MCF 10A (cell line): ENCODE measurements at regions not wholly inside any gene's neighbourhood (a gene's known extent, or its start where the extent isn't known, plus 50 kb on each side); places are given as distances from the start of the nearest gene placed in this dataset.

Experiments
- BruUV-seq: library from RNA; stranded (reverse); fragments of 400-500 nt; replicated peaks from 2 replicates; lab custom pipeline; 2021; lab: Mats Ljungman, UMichigan
- CTCF ChIA-PET: fragments of 300-600 bp; sonication (Branson Sonifier 250); formaldehyde crosslinking; extraction: SDS; loops from one replicate; lab custom pipeline; 2021; ENCODE audit warnings: antibody characterized with exemption, inconsistent platforms; lab: Yijun Ruan, JAX
- POLR2A ChIA-PET: fragments of 300-600, 350-650 bp; sonication (Branson Sonifier 250); formaldehyde crosslinking; extraction: SDS; loops from one replicate; lab custom pipeline; 2020; ENCODE audit warnings: antibody characterized with exemption, inconsistent platforms; lab: Yijun Ruan, JAX
- DNase-seq: peaks from one replicate; pipeline ENCODE4 v3.0.0-alpha.2; 2018; ENCODE audit not compliant: unreplicated experiment
- H3K27ac Mint-ChIP-seq: one replicate; pipeline ENCODE4 v1.8.0; 2022; ENCODE audit warnings: mild to moderate bottlenecking, low read depth, mixed read lengths; ENCODE audit not compliant: unreplicated experiment
- H3K27me3 Mint-ChIP-seq: one replicate; pipeline ENCODE4 v1.8.0; 2022; ENCODE audit warnings: mixed read lengths; ENCODE audit not compliant: insufficient read depth, unreplicated experiment
- H3K36me3 Mint-ChIP-seq: one replicate; pipeline ENCODE4 v1.8.0; 2022; ENCODE audit warnings: mild to moderate bottlenecking, moderate library complexity, mixed read lengths; ENCODE audit not compliant: insufficient read depth, unreplicated experiment
- H3K4me1 Mint-ChIP-seq: one replicate; pipeline ENCODE4 v1.8.0; 2022; ENCODE audit warnings: mixed read lengths; ENCODE audit not compliant: insufficient read depth, unreplicated experiment
- H3K4me3 Mint-ChIP-seq: one replicate; pipeline ENCODE4 v1.8.0; 2022; ENCODE audit warnings: mild to moderate bottlenecking, moderate library complexity, mixed read lengths; ENCODE audit not compliant: unreplicated experiment
- H3K9me3 Mint-ChIP-seq: one replicate; pipeline ENCODE4 v1.8.0; 2022; ENCODE audit warnings: mixed read lengths; ENCODE audit not compliant: unreplicated experiment
- CTCF ChIP-seq: fragments of 200-600 bp; IDR thresholded peaks from one replicate; pipeline ENCODE4 v1.8.0; 2022; ENCODE audit warnings: antibody characterized with exemption, mild to moderate bottlenecking; ENCODE audit not compliant: unreplicated experiment
- intact Hi-C: fragments of 100-400 bp; cut with micrococcal nuclease; formaldehyde crosslinking; loops from 2 replicates; pipeline ENCODE4 v1.14.1; 2022

- CTCF ChIA-PET, result interaction anchor here (0.5 to 0.8 kb wide), 3 partner anchors 12 to 666 kb away, joined by 3 to 5 read pairs (median 3); no protein-coding TSS in a partner anchor
- POLR2A ChIA-PET, result no interaction called here
- H3K9me3 Mint-ChIP-seq, result no peaks in the 10 kb centered on the region
Measured at GRCh38 chr10:85420501-85421191, 945.9 kb downstream of the GRID1 start.

GRCh38 chr10:85421421-85421820 lies 945.2 kb downstream of the GRID1 start:
- no peaks in the 10 kb centered on the region for H3K27me3 Mint-ChIP-seq
- POLR2A ChIA-PET, result interaction anchor here (1.3 kb wide), 1 partner anchor 9 kb away, joined by 4 read pairs; no protein-coding TSS in a partner anchor
- intact Hi-C loops, result no loop called here
- H3K9me3 Mint-ChIP-seq, result no peaks in the 10 kb centered on the region
- no peak overlapping the region for H3K4me3 Mint-ChIP-seq
- peaks cover 5% of the 10 kb centered on the region for H3K36me3 Mint-ChIP-seq
- DNase-seq, result no peak
- CTCF ChIA-PET, result interaction anchor here (0.5 to 0.8 kb wide), 3 partner anchors 45 to 958 kb away, joined by 3 to 5 read pairs (median 3); no protein-coding TSS in a partner anchor
- H3K4me1 Mint-ChIP-seq, result no peaks in the 10 kb centered on the region
- no peak for TF ChIP-seq CTCF
- BruUV-seq, result no TSS peak
- H3K27ac Mint-ChIP-seq, result no peak overlapping the region

More at GRCh38 chr10:85420501-85421191, 945.9 kb downstream of the GRID1 start:
- DNase-seq, result no peak
- no peaks in the 10 kb centered on the region for H3K27me3 Mint-ChIP-seq
- no peak overlapping the region for H3K4me3 Mint-ChIP-seq
- peaks cover 5% of the 10 kb centered on the region for H3K36me3 Mint-ChIP-seq
- intact Hi-C loops, result no loop called here
- no peaks in the 10 kb centered on the region for H3K4me1 Mint-ChIP-seq
- no TSS peak for BruUV-seq
- no peak overlapping the region for H3K27ac Mint-ChIP-seq
- TF ChIP-seq CTCF, result no peak

- ChIA-PET CTCF (no interaction called here), POLR2A (no interaction called here)
- Mint-ChIP-seq H3K4me3 (no peak overlapping the region), H3K9me3 (no peaks in the 10 kb centered on the region), H3K36me3 (no peaks in the 10 kb centered on the region), H3K4me1 (no peaks in the 10 kb centered on the region), H3K27ac (no peak overlapping the region), H3K27me3 (no peaks in the 10 kb centered on the region)
- TF ChIP-seq CTCF, result no peak
- no TSS peak for BruUV-seq
- DNase-seq, result peak; percentile 13
- intact Hi-C loops, result no loop called here
Measured at GRCh38 chr10:85429126-85429525, 937.5 kb downstream of the GRID1 start.

- Mint-ChIP-seq H3K36me3 (no peaks in the 10 kb centered on the region), H3K27me3 (no peaks in the 10 kb centered on the region), H3K4me3 (no peak overlapping the region), H3K9me3 (no peaks in the 10 kb centered on the region), H3K4me1 (no peaks in the 10 kb centered on the region), H3K27ac (no peak overlapping the region)
- CTCF ChIA-PET, result no interaction called here
- TF ChIP-seq CTCF, result no peak
- BruUV-seq, result no TSS peak
- POLR2A ChIA-PET, result no interaction called here
- intact Hi-C loops, result no loop called here
- DNase-seq, result no peak
Measured at GRCh38 chr10:85430991-85431390, 935.6 kb downstream of the GRID1 start.
